Kidney capillary endothelial cell (primary cell): ENCODE measurements at regions not wholly inside any gene's neighbourhood (a gene's known extent, or its start where the extent isn't known, plus 50 kb on each side); places are given as distances from the start of the nearest gene placed in this dataset.
"Not testable (repeated sequence)": the region's sequence is repeated elsewhere in the genome, so short reads cannot be mapped to it uniquely, and the experiment has no call there.

ENCODE experiments used
- DNase-seq: peaks from one replicate; pipeline ENCODE4 v3.0.0-alpha.2; 2018; ENCODE audit warnings: low spot score

DNA sequence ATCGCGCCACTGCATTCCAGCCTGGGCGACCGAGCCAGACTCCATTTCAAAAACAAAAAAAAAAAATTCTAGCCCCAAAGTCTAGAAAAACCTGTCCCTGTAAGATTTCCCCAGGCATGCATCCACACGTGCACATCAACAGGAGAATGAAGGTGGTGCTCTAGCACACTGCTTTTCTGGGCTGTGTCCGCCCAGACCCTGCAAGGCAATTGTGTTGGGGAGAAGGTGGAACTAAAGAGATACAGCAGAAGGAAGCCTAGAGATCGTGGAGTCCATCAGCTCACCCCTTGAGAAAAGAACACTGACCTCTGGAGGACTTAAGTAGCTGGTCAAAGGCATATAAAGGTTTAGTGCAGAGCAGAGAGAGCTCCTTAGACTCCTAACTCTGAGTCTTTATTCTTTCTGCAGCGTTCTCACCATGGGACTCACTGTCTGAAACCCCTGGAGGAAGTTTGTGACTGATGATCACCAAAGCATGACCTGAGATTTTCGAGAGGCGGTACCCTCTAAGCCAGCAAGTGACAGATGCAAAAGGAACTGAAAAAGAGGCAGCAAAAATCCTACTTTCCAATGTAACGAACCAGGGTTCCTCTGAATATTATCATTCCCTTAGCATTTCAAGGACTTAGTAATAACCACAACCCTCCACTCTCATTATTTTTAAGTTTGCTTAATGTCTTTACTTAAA, 179.8 kb downstream of the MEX3B start:
- no peak for DNase-seq

DNA sequence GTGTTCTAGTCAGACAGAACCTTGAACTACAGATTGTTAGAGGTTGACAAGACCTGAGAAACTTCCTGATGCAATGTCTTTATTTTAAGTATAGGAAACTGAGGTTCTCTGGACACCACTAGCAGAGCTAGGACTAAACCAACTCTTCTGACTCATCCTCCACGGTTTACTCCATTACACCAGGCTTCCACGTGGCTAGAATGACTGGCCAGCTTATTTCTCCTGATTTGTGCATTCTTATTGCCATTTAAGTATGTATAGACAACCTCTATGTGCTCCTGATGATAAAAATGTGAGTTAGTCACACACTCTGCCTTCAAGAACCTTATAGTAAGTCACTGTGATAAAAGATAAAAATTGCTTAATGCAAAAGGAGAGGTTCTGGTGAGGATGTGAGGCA, 182.7 kb downstream of the MEX3B start:
- DNase-seq, result no peak

GRCh38 chr15:81859737-81860516, 185.9 kb downstream of the MEX3B start:
- DNase-seq, result no peak

- no peak for DNase-seq
These were observed 187.2 kb downstream of the MEX3B start for GRCh38 chr15:81858586-81858985.

- no peak for DNase-seq
These were observed 187.7 kb downstream of the MEX3B start for GRCh38 chr15:81858136-81858535.

DNA sequence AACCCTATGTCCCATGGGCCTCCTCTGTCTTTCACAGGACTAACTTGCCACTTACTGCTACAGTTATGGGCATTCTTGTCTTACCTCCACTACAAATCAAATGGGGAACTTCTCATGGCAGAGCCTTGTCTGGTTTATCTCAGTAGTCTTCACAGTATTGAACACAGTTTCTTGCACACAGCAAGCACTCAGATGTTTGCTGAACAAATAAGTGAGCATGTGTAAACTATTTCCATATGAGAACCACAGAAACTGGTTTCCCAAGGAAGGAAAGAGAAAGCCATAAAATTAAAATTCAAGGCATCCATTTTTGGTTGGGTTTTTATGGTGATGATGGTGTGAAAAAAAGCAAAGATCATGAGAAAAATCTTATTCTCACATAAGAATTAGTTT, 189.2 kb downstream of the MEX3B start:
- no peak for DNase-seq

DNA sequence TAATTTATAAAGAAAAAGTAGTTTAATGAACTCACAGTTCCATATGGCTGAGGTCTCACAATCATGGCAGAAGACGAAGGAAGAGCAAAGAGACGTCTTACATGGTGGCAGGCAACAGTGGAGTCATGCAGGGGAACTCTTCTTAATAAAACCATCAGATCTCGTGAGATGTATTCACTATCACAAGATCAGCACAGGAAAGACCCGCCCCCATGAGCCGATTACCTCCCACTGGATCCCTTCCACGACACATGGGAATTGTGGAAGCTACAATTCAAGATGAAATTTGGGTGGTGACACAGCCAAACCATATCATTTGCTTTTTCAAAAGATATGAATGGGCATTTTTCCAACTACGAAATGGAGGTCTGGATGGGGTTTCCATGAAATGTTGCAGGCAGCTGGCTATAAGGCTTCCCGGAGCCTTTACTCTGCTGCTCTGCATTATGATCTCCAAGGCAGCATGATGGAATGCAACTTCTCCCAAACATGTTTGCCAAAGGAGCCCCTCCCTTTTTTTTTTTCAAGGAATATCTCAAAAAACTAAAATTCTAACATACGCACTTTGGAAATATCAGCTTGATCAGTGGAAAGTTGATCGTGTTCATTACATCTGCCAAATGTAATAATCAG, 189.7 kb downstream of the MEX3B start:
- DNase-seq, result no peak

DNA sequence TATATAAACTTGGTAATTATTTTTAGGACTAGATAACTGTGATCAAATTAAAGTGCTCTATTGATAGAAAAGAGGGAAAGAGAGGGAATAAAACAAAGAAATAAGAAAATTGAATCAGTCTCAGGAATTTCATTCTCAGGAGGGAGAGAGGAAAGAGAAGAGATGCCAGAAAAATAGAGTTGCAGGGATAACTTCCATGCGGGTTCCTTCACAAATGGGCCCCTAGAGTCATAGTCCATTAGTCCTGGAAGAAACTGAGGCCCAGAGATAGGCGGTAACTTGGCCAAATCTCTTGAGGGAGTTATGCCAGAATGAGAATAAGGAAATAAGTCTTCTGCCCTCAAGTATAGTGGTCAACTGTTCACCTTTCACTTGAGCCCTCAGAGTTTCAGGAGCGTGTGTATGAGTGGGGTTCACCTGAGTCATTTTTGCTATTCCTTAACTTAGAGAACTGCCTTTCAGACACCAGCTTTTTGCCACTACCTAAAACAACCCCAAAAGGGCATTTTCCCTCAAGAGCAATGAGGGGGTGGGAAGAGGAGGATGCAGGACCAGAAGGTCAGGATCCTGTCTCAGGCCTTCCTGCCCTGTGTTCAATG, 192.6 kb downstream of the MEX3B start:
- DNase-seq, result no peak

GRCh38 chr15:81852411-81853149, 193.2 kb downstream of the MEX3B start:
- no peak for DNase-seq

DNA sequence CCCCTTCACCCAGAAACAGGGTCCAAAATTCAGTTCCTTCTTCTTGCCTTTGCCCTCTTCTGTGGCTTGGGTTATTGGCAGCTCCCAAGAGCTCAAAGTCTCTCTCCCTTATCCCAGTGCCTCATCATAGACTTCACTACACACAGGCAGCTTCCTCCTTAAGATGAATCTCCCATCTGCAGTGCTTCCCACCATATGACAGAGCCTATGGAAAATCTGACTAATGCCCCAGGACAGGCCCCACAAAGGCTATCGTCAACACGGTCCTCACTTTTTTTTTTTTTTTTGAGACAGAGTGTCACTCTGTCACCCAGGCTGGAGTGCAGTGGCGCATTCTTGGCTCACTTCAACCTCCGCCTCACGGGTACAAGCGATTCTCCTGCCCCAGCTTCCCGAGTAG, 194.1 kb downstream of the MEX3B start:
- DNase-seq, result no peak

DNA sequence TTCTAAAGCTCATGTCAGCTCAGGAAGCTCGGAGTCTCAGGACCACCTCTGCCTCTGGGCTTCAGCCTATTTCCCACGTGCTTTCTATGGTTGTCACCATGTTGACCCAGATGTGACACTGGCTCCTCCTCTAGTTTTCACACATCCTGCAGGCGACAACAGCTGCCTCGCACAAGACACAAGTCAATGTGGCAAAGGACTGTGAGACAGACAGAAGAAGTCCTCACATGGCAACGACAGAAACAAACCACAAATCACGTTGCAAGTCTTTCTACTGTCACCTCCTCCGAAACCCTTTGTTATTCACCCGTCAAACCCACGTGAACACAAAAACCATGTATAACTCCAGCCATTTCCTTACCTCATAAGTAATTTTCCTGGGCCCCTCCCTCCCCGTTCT, 194.5 kb downstream of the MEX3B start:
- no peak for DNase-seq

GRCh38 chr15:81849289-81849688, 196.5 kb downstream of the MEX3B start:
- DNase-seq, result no peak

DNA sequence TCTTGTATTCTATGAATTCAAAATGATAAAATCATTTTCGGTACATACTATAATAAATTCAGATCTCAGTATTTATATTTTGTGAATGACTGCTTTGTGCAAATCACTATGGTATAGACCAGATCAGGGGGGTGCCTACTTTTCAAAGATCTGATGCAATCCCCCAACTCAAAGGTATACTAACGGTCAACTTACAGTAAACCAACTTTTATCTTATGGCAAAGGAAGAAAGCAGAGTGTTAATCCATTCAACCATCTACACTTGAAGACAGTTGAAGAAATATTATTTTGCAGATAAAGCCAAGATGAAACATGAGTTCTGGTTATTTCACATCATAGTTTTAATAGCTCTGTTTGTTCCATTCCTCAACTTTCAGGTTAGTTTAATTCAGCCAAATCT, 197.1 kb downstream of the MEX3B start:
- no peak for DNase-seq

DNA sequence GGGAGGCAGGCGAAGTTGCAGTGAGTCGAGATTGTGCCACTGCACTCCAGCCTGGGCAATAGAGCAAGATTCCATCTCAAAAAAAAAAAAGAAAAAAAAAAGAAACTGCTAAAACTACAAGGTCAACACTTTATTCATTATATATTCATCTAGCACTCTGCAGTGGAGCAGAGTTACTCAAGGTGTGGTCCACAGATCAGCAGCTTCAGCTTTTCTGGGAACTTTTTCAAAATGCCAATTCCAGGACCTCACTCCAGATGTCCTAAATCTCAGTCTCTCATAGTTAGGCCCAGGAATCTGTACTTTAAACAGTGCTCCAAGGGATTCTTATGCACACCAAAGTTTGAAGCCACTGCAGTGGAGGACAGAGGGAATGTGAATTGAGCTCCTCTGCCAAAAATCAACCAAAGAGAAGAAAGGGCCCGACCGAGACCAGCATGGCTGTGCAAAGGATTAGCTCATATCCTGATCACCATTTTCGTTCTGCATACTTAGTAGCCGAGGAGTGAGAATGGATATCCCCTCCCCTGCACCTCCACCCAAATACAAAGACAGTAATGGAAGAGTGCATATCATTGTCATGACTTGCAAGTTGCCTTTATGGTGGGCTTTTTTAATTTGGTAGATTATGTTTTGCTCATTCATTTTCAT, 201.9 kb downstream of the MEX3B start:
- DNase-seq, result no peak

GRCh38 chr15:81843226-81843625, 202.6 kb downstream of the MEX3B start:
- DNase-seq, result no peak

- no peak for DNase-seq
These were observed 206.4 kb downstream of the MEX3B start for GRCh38 chr15:81839387-81839786.

- no peak for DNase-seq
These were observed 210.1 kb downstream of the MEX3B start for GRCh38 chr15:81835731-81836130.

DNA sequence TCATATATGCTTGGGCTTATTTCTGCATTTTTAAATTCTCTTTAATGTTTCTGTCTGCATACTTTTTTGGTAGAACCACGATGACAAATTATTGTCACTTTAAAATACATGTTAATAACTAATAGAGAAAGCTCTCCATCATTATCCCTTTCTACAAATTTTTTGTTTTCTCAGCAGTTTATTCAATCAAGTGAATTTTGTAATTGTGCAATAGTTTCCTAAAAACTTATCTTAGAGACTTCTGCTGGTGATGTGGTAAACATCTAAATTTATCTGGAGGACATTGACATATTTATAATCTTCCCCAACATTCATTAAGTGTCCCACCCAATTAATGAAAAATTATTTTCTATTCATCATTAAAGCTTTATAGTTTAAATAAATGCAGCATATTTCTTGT, 215.3 kb downstream of the MEX3B start:
- DNase-seq, result no peak

DNA sequence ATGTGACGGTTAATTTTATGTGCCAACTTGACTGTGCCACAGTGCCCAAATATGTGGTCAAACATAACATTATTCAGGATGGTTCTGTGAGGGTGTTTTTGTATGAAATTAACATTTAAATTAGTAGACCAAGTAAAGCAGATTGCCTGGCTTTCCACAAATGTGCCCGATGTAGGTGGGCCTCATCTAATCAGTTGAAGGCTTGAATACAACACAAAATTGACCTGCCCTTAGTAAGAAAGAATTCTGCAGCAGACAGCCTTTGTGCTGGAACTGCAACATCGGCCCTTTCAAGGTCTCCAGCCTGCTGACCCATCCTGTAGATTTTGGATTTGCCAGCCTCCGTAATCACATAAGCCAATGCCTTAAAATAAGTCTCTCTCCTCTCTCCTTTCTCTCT, 215.9 kb downstream of the MEX3B start:
- no peak for DNase-seq

GRCh38 chr15:81828135-81828534, 217.7 kb downstream of the MEX3B start:
- no peak for DNase-seq

- DNase-seq, result no peak
These were observed 220.7 kb downstream of the MEX3B start for GRCh38 chr15:81825136-81825535.

DNA sequence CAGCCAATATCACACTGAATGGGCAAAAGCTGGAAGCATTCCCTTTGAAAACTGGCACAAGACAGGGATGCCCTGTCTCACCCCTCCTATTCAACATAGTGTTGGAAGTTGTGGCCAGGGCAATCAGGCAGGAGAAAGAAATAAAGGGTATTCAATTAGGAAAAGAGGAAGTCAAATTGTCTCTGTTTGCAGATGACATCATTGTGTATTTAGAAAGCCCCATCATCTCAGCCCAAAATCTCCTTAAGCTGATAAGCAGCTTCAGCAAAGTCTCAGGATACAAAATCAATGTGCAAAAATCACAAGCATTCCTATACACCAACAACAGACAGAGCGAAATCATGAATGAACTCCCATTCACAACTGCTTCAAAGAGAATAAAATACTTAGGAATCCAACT, 223.2 kb downstream of the MEX3B start:
- DNase-seq, result not testable (repeated sequence)
